GM21515 (cell line): ENCODE measurements at regions not wholly inside any gene's neighbourhood (a gene's known extent, or its start where the extent isn't known, plus 50 kb on each side); places are given as distances from the start of the nearest gene placed in this dataset.

Experiments
- ATAC-seq: cut with Tn5 transposase; IDR thresholded peaks from one replicate; pipeline ENCODE4 v1.9.1; 2021; ENCODE audit not compliant: unreplicated experiment

DNA sequence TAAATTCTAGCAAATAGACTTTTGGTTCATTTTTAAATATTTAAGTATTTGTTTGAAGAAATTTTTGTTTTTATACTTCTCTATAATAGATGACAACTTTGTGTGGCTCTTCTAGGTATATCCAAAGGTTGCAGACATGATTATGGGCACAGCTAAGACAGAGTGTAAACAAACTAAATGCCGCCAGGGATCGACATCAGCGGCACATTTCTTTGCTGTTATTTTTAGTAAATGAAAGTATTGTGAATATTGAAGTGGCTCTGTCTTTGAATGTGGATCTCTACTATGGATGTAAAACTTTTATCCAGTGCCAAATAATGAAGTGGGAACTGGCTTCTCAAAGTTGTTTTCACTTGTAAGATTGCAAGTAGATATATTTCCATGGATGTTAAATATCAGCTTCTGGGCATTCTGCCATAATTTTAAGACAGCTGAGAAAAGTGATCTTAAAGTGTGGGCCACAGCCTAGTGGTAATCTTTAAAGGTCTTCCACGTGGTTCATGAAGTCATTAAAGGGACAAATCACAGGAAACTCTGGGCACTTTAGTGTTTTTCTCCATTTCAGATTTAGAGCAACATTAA lies 589.9 kb downstream of the ZNF608 start:
- ATAC-seq: no peak

DNA sequence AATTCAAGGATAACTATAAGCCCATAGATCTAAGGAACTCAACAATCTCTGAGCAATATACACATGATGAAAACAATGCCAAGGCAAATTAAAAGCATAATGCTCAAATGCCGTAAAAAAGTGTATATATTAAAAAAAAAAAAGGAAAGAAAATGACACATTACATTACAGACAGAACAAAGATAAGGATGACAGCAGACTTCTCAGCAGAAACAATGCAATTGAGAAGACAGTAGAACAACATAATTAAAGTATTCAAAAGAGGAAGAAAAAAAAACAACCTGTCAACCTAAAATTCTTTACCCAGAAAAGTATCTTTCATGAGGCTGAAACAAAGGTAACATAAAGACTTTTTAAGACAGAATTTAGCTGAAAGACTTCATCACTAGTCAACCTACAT lies 591.7 kb downstream of the ZNF608 start:
- no peak for ATAC-seq

DNA sequence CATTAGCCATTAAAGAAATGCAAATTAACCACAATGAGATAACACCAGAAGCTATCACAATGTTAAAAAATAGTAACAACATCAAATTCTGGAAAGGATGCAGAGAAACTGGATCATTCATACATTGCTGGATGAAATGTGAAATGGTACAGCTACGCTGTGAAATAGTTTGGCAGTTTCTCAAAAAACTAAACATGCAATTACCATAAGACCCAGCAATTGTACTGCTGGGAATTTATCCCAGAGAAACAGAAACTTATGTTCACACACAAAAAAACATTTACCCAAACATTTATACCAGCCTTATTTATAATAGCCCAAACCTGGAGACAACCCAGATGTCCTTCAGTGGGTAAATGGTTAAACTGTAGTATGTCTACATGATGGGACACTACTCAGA lies 592.9 kb downstream of the ZNF608 start:
- ATAC-seq: no peak

DNA sequence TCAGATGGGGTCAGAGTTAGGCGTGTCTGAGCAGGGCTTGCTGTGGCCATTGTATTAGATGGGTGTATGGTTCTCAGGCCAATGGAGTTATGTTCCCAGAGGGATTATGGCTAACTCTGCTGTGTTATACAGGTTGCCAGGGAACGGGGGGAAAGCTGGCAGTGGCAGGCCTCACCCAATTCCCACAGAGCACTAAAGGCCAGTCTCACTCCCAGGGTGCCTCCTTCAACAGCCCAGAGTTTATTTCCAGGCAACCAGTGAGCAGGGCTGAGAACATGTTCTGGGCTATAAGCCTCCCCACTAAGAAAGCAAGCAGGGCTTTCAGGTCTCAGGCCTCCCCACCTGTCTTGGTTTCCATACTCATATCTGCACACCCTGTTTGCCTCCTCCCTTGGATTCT lies 597.9 kb downstream of the ZNF608 start:
- no peak for ATAC-seq

DNA sequence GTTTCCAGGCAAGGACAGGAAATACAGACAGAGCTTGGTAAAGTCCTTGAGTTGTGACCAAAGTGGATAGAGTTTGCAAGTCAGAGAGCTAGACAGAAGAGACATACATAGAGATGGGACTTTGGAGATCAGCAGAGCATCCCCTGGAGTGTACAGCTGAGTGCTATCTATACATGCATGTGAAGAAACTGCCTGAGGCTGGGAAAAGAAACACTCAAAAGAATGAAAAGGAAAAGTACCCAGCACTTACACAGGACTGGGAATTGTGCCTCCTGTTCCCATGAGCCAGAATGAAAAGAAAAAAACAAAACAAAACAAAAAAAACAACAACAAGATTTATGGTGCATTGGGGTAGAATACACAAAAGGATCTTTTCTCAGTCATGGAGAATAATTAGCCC lies 606.4 kb downstream of the ZNF608 start:
- no peak for ATAC-seq

DNA sequence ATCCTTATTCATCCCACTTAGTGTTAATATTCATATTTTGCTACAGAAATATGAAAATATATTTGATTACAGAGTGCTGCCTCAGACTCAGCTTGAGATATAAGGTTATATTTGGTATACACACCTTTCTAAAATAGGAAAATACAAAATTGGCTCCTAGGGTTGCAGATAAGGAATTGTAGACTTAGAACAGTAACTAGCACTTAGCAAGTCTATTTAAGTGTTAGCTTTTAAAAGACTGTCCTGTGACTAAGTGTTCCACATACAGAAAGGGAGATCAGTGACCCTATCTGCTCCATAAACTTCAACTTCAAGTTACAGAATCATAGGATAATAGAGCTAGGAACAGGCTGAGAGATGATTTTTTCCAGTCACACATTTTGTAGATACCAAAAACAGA lies 607.0 kb downstream of the ZNF608 start:
- ATAC-seq: no peak

DNA sequence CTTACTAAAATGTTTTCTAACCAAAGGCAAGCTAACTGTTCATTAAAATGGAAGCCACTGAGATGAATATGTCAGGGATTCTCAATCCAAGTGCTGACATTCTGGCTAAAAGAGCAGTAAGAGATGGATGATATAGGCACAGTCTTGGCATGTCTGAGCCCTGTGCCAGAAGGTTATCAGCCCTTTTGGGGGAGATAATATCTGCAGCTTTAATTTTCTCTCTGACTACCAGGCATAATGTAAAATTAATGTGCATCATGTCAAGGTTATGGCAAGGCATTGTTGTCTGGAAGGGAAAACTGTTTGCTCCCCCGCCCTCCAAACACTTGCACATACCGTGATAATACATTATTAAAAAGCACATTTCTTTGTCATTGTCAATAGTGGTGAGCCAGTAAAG lies 609.8 kb downstream of the ZNF608 start:
- no peak for ATAC-seq

DNA sequence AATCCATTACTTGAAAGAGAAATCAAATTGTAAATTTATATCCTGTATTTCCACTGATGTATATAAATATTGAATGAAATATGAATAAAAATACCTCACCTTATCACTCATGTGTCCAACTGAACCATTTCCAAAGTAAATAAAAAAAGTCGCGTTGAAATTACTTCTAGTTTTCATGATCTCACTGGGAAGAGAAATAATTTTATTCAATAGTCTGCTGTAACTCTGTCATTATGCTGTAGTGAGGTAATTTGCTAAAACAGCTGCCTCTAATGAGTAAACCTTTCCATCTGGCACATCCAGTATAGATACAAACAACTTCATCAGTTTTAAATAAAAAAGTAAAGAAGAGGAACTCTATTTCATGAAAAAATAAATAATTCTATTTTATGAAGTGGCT lies 611.5 kb downstream of the ZNF608 start:
- no peak for ATAC-seq

DNA sequence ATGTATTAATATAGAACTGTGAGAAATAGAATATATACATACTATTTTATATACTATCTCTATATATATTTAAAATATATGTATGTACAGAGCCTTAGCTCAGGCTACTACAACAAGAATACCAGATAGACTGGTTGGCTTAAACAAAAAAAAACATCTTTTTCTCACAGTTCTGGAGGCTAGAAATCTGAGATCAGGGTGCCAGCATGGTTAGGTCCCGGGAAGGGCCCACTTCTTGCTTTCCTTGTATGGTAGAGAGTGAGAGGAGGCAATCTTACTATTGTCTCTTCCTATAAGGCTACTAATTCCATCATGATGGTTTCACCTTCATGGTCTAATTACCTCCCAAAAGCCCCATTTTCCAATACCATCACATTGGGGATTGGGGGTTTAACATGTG lies 613.0 kb downstream of the ZNF608 start:
- ATAC-seq: no peak

DNA sequence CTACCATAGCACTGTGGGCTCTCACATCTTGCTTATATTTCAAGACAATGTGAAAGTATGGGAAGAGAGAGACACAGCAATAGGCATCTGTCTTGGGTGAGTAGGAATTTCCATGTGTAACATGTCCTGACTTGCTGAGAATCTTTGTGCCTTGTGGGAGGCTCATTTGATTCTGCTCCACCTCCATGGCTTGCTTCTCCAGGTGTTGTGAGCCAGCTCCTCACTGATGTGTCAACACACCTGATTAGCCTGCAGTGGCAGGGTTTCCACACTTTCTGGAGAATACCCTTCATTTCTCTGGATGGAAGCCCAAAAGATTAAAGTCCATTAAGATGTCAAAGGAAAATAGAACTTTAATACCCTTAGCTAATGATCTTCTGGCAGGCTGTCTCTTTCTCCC lies 613.6 kb downstream of the ZNF608 start:
- no peak for ATAC-seq

DNA sequence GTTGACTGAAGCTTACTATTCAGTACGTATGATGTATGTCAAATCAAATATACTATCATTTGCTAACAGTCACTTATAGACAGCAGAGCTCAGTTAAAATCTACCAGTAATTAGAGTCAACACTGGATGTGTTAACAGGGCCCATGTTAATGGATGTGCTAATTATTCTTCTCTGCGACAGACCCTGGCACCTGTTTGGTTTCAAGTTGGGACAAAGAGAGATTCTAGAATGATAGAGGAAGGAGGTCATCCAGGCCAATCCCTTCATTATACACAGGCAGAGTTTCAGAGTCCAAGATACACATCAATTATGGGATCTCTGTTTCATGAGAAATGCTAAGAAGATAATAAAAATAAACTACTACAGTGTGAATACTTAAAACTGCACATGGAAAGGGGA lies 615.0 kb downstream of the ZNF608 start:
- ATAC-seq: no peak

DNA sequence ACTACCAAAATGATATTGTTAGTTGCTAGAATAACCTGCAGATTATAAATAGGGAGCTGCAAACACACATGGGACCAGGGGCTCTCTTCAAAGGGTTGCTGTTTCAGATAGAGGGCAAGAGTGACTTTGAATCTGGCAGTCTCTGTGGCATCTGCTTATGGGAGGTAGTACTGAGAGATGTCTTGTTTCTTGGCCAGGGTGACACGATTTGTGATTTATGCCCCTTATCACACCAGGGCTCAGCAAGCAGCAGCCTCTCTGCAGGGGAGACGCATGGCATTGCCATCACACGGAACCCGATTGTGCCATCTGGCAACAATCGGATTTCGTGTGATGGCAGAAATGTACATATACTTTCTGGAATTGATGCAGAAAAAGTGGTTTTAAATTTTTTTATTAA lies 615.6 kb downstream of the ZNF608 start:
- ATAC-seq: no peak

DNA sequence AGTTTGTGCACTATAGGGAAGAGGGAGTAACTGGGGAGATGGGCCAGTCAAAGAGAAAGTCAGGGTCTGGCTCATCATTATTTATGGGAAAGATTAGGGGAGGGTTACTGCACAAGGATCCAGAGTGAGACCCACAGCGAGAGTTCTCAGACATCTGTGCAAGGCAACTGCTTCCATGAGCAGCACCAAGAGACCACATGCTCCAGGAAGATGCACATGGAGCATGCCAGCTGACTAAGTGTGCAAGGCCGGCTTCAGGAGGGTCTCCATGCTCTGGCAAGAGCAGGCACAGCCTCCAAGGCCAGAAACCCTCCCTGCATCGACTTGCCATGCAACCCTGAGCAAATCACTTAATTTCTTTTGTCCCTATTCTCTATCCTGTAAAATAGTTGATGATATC lies 616.9 kb downstream of the CSNK1G3 start:
- ATAC-seq: no peak

DNA sequence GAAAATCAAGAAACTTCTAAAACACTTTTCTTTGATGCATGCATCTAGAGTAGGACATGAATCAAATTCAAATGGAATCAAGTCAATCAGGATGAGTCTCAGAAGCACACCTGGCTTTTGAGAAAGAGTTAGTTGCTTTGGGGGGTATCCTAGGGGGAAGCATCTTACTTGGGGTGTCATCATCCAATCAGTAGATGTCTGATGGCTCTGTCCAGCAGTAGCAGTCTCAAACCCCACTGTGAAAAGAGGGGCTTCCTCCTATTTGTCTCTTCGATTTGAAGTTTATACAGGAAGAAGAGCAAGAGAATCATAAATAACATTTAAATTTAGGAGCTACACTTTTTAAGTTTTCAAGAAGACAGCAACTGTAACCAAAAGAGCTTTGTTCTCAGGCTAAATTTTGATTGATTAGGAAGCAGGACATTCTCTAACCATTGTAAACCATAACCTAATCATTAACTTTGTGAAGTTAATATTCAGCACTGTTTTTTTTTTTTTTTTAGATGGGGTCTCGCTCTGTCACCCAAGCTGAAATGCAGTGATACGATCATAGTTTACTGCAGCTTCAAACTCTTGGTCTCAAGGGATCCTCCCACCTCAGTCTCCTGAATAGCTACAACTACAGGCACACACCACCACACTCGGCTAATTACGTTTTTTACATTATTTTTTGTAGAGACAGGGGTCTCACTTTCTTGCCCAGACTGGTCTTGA lies 614.7 kb downstream of the CSNK1G3 start:
- ATAC-seq: no peak

DNA sequence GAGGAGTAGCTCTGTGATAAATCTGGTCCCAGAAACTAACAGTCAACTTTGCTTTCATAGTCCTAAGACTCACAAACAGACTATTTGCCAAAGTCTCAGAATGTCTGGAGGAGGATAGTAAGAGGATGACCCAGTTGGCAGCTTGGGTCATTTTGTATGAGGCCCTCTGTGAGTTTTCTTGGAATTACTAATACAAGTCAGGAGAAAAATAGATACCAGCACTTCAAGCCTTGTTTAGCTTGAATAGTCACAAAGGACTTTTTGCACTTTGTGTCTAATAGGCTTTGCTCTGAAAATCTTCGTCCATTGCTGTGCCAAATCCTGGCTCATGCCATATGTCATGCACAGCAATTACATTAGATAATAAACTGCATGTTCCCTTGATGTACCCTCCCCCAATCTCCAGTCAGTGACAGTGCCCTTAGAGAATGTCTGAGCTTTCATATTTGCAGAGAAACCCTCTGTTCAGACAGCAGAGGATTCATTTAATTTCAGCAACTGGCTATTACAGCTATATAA lies 612.8 kb downstream of the CSNK1G3 start:
- no peak for ATAC-seq

DNA sequence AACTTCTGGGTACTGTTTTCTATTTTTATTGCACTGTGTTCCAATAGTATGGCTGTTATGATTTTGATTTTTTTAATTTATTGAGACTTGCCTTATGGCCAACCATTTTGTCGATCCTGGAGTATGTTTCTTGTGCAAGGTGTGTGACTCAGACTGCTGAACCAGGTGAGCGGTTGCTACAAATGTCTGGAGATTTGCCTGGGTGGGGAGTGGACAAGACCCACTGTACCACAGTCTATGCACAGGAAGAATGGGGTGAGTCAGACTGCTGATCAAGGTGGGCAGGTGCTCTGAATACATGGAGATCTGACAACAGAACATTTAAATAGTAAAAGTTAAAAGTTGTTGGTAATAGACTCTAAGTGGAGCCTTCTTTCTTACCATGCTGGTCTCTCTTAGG lies 609.2 kb downstream of the CSNK1G3 start:
- ATAC-seq: no peak

DNA sequence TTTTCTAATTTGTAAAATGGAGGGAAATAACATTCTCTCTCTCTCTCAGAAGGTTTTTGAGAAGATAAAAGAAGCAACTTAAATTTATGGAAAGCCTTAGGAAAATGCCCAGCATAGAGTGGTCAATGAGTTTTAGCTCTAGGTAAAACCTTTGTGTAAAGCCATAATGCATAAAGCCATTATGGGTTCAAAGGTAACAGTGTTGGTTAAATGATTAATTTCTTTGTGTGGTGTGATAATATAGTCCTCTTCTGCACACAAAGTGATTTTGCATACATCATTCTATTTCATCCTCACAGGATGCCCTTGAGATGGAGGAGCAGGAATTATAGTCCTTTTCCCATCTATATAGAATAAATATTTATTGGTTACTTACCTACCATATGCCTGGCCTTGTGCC lies 602.9 kb downstream of the CSNK1G3 start:
- ATAC-seq: no peak

DNA sequence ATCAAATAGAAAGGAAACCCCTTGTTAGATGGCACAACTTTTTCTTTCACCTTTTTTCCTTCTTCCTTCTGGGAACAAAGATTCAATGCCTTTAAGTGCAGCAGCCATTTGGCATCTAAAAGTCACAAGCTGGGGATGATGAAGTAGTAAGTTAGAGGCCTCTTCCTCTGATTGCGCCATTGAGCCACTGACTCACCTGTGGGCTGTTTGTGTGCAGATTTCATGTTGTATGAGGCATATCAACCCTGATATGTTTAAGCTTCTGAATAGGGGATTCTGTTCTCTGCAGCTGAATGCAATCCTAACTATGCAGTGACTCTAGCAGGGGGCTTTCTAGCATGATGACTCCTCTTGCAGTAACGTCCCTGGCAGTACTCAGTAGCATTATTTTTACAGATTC lies 599.9 kb downstream of the CSNK1G3 start:
- no peak for ATAC-seq

DNA sequence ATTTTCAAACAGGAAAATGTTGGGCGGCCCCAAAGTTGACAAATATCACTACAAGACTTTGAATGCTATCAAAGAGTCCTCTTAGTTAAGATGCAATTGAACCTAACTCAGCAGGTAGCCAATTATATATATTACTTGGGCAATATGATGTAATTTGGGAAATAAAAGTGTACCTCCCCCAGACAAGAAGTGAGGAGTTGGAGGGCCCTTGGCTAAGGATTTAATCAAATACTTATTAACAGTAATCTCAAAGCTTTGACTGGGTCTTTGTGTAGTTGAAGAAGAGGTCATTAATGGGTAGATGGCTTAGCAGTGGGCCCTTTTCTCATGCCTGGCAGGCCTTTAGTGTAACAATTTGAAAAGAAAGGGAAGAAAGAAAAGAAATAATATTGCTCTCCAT lies 599.0 kb downstream of the CSNK1G3 start:
- ATAC-seq: no peak

DNA sequence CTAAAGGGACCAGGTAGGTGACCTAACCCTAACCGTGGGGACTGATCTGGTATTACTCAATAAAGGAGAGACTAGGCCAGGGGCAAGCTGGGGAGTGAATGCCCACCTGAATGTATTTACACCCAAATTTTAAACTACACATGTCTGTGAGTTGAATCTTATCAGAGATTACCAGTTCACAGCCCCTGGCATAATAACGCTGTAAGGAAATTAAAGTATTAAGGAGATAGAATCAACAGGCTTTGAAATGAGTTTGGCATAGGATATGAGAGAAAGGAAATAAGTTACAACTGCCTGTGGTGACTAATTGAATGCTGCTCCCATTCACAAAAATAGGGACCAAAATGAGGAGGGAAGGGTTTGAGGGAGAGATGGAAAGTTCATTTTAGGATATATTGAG lies 593.3 kb downstream of the CSNK1G3 start:
- ATAC-seq: no peak

DNA sequence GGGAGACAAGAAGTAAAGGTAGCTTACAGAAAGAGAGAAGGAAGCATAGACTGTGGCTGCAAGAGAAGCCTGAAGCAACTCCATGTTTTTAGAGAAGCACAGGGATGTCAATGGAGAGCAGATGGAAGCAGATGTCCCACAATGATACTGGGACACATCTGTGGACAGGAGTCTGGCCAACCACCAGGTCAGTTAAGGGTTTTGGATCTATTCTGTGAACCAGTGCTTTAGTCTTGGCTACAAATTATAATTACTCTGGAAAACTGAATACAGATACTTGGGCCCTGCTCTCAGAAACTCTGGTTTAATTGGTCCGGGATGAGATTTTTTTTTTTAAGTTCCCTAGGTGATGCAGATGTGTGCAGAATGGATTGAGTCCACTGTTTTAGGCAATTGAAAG lies 592.8 kb downstream of the CSNK1G3 start:
- ATAC-seq: no peak

DNA sequence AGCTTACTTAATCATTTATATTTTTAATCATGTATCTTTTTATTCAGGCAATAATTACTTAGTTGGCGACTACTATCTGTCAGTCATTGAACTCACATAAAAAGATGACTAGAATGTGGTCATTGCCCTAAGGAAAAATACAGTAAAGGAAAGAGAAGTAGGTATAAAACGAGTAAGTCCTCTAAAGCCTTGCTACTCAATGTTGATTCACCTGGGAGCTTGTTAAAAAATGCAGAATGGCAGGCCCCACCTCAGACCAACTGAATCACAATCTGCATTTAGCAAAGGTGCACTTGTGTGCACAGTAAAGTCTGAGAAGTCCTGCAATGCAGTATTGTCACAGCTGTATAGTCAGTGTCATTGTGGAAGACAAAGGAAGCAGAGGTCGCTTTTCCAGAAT lies 592.4 kb downstream of the CSNK1G3 start:
- no peak for ATAC-seq

DNA sequence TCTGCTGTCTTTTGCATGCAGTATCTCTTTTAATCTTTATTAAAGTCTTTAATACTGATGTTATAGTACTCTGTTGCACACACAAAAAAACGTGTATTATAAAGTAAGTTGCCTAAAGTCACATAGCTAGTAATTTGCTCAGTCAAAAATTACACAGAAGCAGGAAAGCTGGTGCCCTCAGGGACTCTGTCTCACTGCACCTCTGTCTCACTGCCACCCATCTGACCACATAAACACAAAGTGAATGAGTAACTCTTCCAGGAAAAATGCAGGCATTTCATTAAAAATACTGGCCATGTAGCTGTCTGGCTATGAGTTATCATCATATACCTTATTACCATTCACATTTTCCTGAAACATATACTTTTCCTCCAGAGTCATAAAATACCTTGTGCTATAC lies 591.7 kb downstream of the CSNK1G3 start:
- no peak for ATAC-seq
